GM12878 (cell line): ENCODE measurements at regions not wholly inside any gene's neighbourhood (a gene's known extent, or its start where the extent isn't known, plus 50 kb on each side); places are given as distances from the start of the nearest gene placed in this dataset.

ENCODE experiments used
- ATAC-seq: fragments of 200-7000 bp; cut with Tn5 transposase; 3 replicates; pipeline ENCODE4 v1.9.1; 2020; ENCODE audit warnings: mild to moderate bottlenecking, moderate library complexity
- BruUV-seq: library from RNA; stranded (reverse); fragments of 400-500 nt; replicated peaks from 2 replicates; lab custom pipeline; 2021; lab: Mats Ljungman, UMichigan
- CTCF ChIA-PET: fragments of 300-600 bp; sonication (Branson Sonifier 250); formaldehyde crosslinking; extraction: SDS; loops from one replicate; lab custom pipeline; 2021; ENCODE audit warnings: inconsistent platforms; lab: Yijun Ruan, JAX
- POLR2A ChIA-PET: fragments of 350-600 bp; formaldehyde crosslinking; extraction: SDS; loops from one replicate; lab custom pipeline; 2021; ENCODE audit warnings: inconsistent platforms; lab: Charles Lee
- RAD21 ChIA-PET: fragments of 300-600 bp; sonication (Branson Sonifier 250); formaldehyde crosslinking; loops from one replicate; lab custom pipeline; 2023; ENCODE audit warnings: antibody characterized with exemption; ENCODE audit not compliant: unreplicated experiment; lab: Charles Lee
- SMC1A ChIA-PET: fragments of 300-600 bp; sonication (Branson Sonifier 250); formaldehyde crosslinking; loops from one replicate; lab custom pipeline; 2023; ENCODE audit not compliant: unreplicated experiment, uncharacterized antibody; lab: Charles Lee
- DNase-seq: peaks from one replicate; pipeline ENCODE4 v3.0.0-alpha.2; 2011; ENCODE audit warnings: low read depth, low spot score
- FAIRE-seq: peaks from 3 replicates; lab custom pipeline; 2011; peaks lifted over from hg19 to GRCh38; lab: Jason Lieb, UNC
- H2AFZ ChIP-seq: 2 replicates; pipeline ENCODE4 v1.6.0; 2011; ENCODE audit warnings: low read depth, low read length, control low read depth; ENCODE audit not compliant: control insufficient read depth
- H3K27ac ChIP-seq: 2 replicates; pipeline ENCODE4 v1.5.1; 2011; ENCODE audit warnings: control low read depth; ENCODE audit not compliant: control insufficient read depth, insufficient read depth
- H3K27me3 ChIP-seq, 2 experiments: replicated peaks in 1 of 2; 2 replicates each; pipeline versions ENCODE4 v1.6.0 to v1.6.1; 2011; ENCODE audit warnings: low read length in 1 of 2; ENCODE audit not compliant: control insufficient read depth in 2 of 2, insufficient read depth in 2 of 2
- H3K36me3 ChIP-seq, 2 experiments: 2 replicates each; pipeline ENCODE4 v1.5.1; 2011; ENCODE audit warnings: low read length in 1 of 2; ENCODE audit not compliant: control insufficient read depth in 2 of 2, insufficient read depth in 2 of 2
- H3K4me1 ChIP-seq: 2 replicates; pipeline ENCODE4 v1.6.1; 2011; ENCODE audit warnings: mild to moderate bottlenecking, low read length, moderate library complexity, mixed read lengths; ENCODE audit not compliant: control insufficient read depth, insufficient read depth
- H3K4me2 ChIP-seq: 2 replicates; pipeline ENCODE4 v1.6.0; 2011; ENCODE audit warnings: control low read depth; ENCODE audit not compliant: control insufficient read depth, insufficient read depth
- H3K4me3 ChIP-seq: fragments of 200-600 bp; sonication (generic); 2 replicates; pipeline ENCODE4 v1.5.1; 2016
- H3K79me2 ChIP-seq: 2 replicates; pipeline ENCODE4 v1.6.0; 2011; ENCODE audit warnings: low read length; ENCODE audit not compliant: control insufficient read depth, insufficient read depth
- H3K9ac ChIP-seq: 2 replicates; pipeline ENCODE4 v1.8.0; 2011; ENCODE audit warnings: low read length, control low read depth, mixed read lengths; ENCODE audit not compliant: control insufficient read depth, insufficient read depth
- H3K9me3 ChIP-seq: replicated peaks from 3 replicates; pipeline ENCODE4 v1.5.1; 2011; ENCODE audit warnings: mild to moderate bottlenecking, low read length; ENCODE audit not compliant: control insufficient read depth, insufficient read depth
- H4K20me1 ChIP-seq: 2 replicates; pipeline ENCODE4 v1.6.0; 2011; ENCODE audit not compliant: control insufficient read depth, insufficient read depth
- BRCA1 ChIP-seq: IDR thresholded peaks from 2 replicates; pipeline ENCODE4 v1.6.1; 2011; ENCODE audit warnings: low read depth, low read length, improper control_type of control experiment
- EGR1 ChIP-seq, 2 experiments: IDR thresholded peaks; 1 replicate in 1 of 2; 2 replicates in 1 of 2; pipeline ENCODE4 v1.6.1; 2011 to 2012; ENCODE audit warnings: low read depth in 2 of 2, low read length in 2 of 2, borderline replicate concordance in 1 of 2, mild to moderate bottlenecking in 1 of 2, moderate library complexity in 1 of 2
- EP300 ChIP-seq, 2 experiments: fragments of 150-350 bp in 1 of 2; IDR thresholded peaks; 2 replicates each; pipeline ENCODE4 v1.6.1; 2011 to 2012; ENCODE audit warnings: low read depth in 2 of 2, low read length in 2 of 2, borderline replicate concordance in 1 of 2, improper control_type of control experiment in 1 of 2, inconsistent platforms in 1 of 2; ENCODE audit not compliant: control insufficient read depth in 1 of 2
- HCFC1 ChIP-seq: fragments of 150-350 bp; IDR thresholded peaks from 2 replicates; pipeline ENCODE4 v1.6.1; 2014; ENCODE audit warnings: low read length
- PKNOX1 ChIP-seq: fragments of 450-650 bp; IDR thresholded peaks from 2 replicates; pipeline ENCODE4 v1.6.1; 2016; ENCODE audit warnings: mild to moderate bottlenecking
- PRDM15 ChIP-seq: fragments of 450-650 bp; formaldehyde crosslinking; IDR thresholded peaks from 2 replicates; pipeline ENCODE4 v1.4.0; 2020; ENCODE audit warnings: mild to moderate bottlenecking, moderate library complexity
- RAD51 ChIP-seq: fragments of 450-650 bp; IDR thresholded peaks from 2 replicates; pipeline ENCODE4 v1.6.1; 2016; ENCODE audit warnings: moderate library complexity, mild to moderate bottlenecking, inconsistent platforms
- RELB ChIP-seq: fragments of 450-650 bp; IDR thresholded peaks from 2 replicates; pipeline ENCODE4 v1.6.1; 2017; ENCODE audit warnings: low read depth, mild to moderate bottlenecking, moderate library complexity
- RFX5 ChIP-seq: IDR thresholded peaks from 2 replicates; pipeline ENCODE4 v1.6.1; 2011; ENCODE audit warnings: low read depth, low read length, improper control_type of control experiment
- SMC3 ChIP-seq: IDR thresholded peaks from 2 replicates; pipeline ENCODE4 v1.6.1; 2011; ENCODE audit warnings: low read length, improper control_type of control experiment, borderline replicate concordance
- ZNF207 ChIP-seq: fragments of 450-650 bp; IDR thresholded peaks from 2 replicates; pipeline ENCODE4 v1.6.1; 2014; ENCODE audit warnings: antibody characterized with exemption, mild to moderate bottlenecking, borderline replicate concordance
- WGBS: methylation state at CpG from one replicate; pipeline ENCODE4 v1.1.6; 2016; ENCODE audit warnings: low lambda C conversion rate; ENCODE audit not compliant: insufficient replicate concordance, insufficient coverage; ENCODE audit errors: missing lambda C conversion rate; 5-methylcytosine and 5-hydroxymethylcytosine counted together
- in situ Hi-C: fragments of 300-500 bp; cut with MboI; formaldehyde crosslinking; loops from 9 replicates; pipeline ENCODE4 v1.14.3; 2018; ENCODE audit warnings: mixed read lengths
- intact Hi-C: fragments of 100-400 bp; cut with micrococcal nuclease; formaldehyde crosslinking; loops from one replicate; pipeline ENCODE4 v1.14.2; 2022; ENCODE audit not compliant: unreplicated experiment
- TF ChIP-seq, protein P1 (sequence below): fragments of 450-650 bp; IDR thresholded peaks from 2 replicates; pipeline ENCODE4 v1.6.1; 2018; ENCODE audit warnings: borderline replicate concordance, mild to moderate bottlenecking; ENCODE audit not compliant: partially characterized antibody

- TF ChIP-seq, protein P1, sequence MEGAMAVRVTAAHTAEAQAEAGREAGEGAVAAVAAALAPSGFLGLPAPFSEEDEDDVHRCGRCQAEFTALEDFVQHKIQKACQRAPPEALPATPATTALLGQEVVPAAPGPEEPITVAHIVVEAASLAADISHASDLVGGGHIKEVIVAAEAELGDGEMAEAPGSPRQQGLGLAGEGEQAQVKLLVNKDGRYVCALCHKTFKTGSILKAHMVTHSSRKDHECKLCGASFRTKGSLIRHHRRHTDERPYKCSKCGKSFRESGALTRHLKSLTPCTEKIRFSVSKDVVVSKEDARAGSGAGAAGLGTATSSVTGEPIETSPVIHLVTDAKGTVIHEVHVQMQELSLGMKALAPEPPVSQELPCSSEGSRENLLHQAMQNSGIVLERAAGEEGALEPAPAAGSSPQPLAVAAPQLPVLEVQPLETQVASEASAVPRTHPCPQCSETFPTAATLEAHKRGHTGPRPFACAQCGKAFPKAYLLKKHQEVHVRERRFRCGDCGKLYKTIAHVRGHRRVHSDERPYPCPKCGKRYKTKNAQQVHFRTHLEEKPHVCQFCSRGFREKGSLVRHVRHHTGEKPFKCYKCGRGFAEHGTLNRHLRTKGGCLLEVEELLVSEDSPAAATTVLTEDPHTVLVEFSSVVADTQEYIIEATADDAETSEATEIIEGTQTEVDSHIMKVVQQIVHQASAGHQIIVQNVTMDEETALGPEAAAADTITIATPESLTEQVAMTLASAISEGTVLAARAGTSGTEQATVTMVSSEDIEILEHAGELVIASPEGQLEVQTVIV = no peak
- TF ChIP-seq RFX5 = no peak
- no peak for TF ChIP-seq HCFC1
- no peak for TF ChIP-seq ZNF207
- TF ChIP-seq, all 136 proteins: peak for 0
These were observed 73.9 kb upstream of the CAPRIN2 start (continued) for GRCh38 chr12:30828686-30829085.

GRCh38 chr12:30827101-30828066 is 72.6 kb upstream of the CAPRIN2 start:
- peaks cover 0 to 7% of the 10 kb centered on the region in 2 experiments for H3K27me3 ChIP-seq
- no peaks in the 10 kb centered on the region for H3K79me2 ChIP-seq
- RAD21 ChIA-PET = no interaction called here
- WGBS = 32% methylated on average over 15 of the region's 15 CpGs
- H4K20me1 ChIP-seq = no peaks in the 10 kb centered on the region; the same call in 1 of the 2 replicates
- no peak overlapping the region for H3K27ac ChIP-seq
- CTCF ChIA-PET = no interaction called here
- in situ Hi-C loops = no loop called here
- no peaks in the 10 kb centered on the region for H3K9me3 ChIP-seq
- no peaks in the 10 kb centered on the region for H3K36me3 ChIP-seq
- H3K4me3 ChIP-seq = no peak overlapping the region
- no peak overlapping the region for H2AFZ ChIP-seq
- intact Hi-C loops = no loop called here
- H3K4me1 ChIP-seq = no peaks in the 10 kb centered on the region
- H3K9ac ChIP-seq = no peak overlapping the region
- DNase-seq = no peak
- POLR2A ChIA-PET = no interaction called here
- H3K4me2 ChIP-seq = no peak overlapping the region
- SMC1A ChIA-PET = no interaction called here
- no peak for ATAC-seq
- no peak for FAIRE-seq
- BruUV-seq = no TSS peak
- TF ChIP-seq EP300 (IDR thresholded peaks at IDR 0.05; ENCODE audit: borderline replicate concordance in 1 of 2, control insufficient read depth in 1 of 2, low read depth in 2 of 2, low read length in 2 of 2) (no peak), EGR1 (IDR thresholded peaks at IDR 0.05; ENCODE audit: borderline replicate concordance in 1 of 2, low read depth in 2 of 2, low read length in 2 of 2) (no peak), BRCA1 (no peak), RAD51 (no peak), PRDM15 (CRISPR knock-in tag) (no peak), PKNOX1 (no peak), SMC3 (no peak), RELB (no peak)
